HG02981 (cell line): ENCODE measurements at regions not wholly inside any gene's neighbourhood (a gene's known extent, or its start where the extent isn't known, plus 50 kb on each side); places are given as distances from the start of the nearest gene placed in this dataset.

Experiments
- ATAC-seq: cut with Tn5 transposase; IDR thresholded peaks from one replicate; pipeline ENCODE4 v1.9.1; 2021; ENCODE audit warnings: mild to moderate bottlenecking, moderate library complexity; ENCODE audit not compliant: unreplicated experiment

GRCh38 chrX:109841869-109842579 is 109.0 kb upstream of the ACSL4 start:
- ATAC-seq: no peak

GRCh38 chrX:109842611-109843010 is 109.6 kb upstream of the ACSL4 start:
- ATAC-seq: no peak

DNA sequence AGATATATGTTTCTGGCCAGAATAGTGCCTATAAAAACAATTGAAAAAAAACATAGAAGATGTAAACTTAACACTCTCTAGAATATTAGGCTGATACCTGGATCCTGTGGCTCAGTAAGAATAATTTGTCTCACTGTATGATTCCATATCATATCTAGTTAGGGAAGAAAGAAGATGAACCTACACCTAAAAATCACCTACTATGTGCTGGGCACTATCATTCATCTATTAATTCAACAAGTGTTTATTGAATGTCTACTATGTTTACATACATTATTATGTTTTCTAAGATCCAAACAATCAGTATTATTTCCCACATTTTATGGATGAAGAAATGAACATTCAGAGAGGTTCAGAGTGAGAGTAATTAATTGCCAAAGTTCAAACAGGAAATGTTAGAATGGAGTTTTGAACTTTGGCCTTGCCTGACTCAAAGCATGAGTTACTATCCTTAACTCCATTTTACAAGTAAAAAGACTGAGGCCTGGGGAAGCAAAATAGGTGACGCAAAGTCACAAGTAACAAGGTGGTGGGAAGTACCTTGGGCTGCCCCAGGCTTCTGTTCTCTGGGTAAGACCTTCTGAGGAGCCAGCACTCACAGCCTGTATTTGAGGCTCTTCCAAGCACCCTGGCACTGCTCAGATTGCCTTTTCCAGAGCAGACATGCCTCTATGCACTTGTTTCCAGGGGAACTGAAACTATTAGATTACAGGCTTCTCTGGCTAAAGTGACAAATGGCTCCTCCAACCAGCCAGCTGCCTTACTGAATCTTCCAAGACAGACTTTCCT is 111.1 kb upstream of the ACSL4 start:
- ATAC-seq: peak; percentile 38

DNA sequence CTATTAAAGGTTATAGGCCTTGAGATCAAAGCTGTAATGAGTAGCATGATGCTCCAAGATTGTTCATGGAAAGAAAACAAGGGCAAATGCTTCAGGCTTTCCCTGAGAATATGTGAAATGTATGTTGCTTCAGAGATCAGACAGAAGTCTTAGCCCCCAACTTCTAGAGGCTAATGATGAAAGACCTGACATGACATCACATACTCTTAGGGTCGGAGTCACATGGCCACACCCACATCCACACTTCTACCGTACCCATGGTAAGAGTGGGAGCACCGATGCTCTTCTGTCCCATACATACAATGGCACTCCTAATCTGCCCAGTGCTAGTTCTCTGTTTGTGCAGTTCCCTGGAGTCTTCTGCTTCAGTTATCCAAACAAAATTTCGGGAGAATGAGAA is 111.9 kb upstream of the ACSL4 start:
- no peak for ATAC-seq

- ATAC-seq: no peak
Measured at GRCh38 chrX:109845996-109846395, 112.9 kb upstream of the ACSL4 start.

DNA sequence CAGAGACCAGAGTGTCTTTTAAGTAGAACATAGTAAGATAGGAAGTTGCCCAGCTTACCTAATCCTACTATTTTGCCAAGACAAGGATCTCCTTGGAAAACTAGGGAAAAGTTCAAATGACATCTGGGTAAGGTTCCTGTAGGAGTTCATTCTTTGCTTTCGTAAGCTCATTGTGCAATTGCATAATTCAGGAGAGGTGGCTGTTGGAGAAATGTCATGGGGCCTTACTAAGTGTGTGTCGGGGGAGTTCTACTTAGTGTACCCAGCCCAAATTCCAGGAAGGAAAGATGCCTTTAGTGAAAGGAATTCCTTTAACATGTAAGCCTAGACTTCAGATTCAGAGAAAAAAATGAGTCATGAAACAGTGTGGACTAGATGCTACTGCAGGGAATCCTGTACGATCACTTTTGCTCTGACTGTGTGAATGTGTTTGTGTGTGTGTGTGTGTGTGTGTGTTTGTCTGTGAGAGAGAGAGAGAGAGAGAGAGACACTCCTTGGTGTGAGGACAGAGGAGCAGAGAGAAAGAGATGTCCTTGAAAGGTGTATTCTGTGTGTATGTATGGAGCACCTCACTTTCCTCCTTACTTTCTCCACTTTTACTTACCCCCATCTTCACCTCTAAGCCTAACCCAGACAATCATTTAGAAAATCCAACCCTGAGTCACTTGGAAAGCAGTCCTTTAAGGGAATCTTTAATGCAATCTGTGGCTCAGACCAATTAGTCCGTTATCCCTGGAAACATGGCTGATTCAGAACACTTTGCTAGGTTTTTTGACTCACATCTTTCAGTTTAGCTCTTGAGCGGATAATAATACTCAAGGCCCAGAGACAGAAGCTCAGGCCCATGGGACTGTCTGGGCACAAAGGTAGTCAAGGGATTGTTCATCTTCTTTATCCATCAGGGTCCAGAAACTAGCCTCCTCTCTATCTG is 114.5 kb upstream of the ACSL4 start:
- no peak for ATAC-seq

DNA sequence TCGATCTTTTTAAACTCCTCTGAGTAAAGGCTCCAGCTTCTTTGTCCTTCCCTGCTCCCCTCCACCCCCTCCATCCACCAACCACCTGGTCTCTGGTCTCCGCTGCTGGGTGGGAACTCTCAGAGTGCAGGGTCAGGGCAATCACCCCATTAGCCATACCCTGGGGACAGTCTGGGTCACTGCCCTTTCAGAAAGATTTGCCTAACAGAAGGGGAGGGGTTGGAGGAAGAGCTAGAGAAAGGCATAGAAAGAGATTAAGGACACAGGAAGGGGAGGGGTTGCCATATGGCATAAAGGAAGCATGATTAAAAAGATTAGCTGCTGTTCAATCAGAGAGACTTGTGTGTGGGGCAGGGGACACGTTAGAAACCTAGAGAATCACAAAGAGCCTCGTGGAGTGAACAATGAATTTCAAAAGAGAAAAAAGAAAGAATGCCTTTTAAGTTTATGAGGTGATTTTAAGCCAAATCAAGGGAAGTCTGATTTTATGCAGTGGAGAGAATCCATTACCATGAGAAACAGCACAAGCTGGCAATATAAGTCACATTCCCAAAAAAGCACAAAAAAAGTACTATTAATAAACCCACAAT is 115.5 kb upstream of the ACSL4 start:
- ATAC-seq: peak; percentile 79

DNA sequence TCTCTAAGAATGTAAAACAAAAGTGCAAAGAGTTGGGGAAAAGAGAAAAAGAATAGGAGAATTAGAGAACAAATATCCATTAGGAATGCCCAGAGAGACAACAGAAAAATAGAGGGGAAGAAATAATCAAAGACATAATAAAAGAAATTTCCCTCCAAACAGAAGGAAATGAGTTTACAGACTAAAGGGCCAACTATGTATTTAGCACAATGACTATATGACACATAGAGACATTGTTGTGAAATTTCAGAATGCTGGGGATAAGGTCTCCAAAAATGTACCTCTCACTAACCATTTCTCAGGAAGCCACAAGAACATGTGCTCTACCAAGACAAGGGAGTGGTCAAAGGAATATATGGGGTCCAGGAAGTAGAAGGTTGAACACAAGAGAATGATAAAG is 121.0 kb upstream of the ACSL4 start:
- no peak for ATAC-seq

DNA sequence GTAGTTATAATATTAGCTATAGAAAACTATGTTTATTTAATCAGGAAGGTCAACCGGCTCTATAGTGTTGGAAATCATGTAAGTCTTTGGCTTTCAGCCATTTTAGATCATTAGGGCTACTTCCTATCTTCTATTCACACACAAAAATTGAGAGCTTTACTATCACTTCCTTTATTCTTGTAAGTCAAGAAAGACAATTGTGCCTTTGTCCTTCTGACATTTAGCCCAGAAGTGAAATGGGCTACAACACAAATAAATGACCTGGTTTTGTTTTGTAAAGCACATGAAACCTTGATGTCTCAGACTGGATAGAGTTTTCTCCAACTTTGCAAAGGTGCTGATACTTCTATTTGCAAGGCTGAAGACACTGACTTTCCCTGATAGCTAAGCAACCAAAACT is 122.4 kb upstream of the ACSL4 start:
- ATAC-seq: no peak

DNA sequence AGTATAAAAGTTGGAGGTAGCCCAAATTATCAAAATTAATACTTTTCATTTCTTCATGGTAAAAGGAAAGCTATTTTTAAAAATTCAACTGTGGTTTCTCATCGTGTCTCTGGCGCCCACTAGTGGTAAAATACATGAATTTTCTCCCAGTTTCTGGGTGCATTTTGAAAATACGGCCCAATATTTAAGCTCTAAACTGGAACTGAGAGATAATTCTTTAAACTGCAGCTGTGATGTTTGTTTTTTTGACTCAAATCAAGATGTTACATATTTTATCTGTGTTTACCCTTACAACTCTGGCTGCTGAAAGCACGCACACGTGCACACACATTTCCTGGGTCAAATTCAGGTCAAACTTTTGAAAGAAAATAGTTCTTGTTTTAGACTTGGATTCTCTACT is 123.9 kb upstream of the ACSL4 start:
- no peak for ATAC-seq

GRCh38 chrX:109857584-109858228 is 124.6 kb upstream of the ACSL4 start:
- ATAC-seq: no peak

- no peak for ATAC-seq
Measured at GRCh38 chrX:109858602-109859341, 125.7 kb upstream of the ACSL4 start.

- no peak for ATAC-seq
Measured at GRCh38 chrX:109859651-109860050, 126.6 kb upstream of the ACSL4 start.

DNA sequence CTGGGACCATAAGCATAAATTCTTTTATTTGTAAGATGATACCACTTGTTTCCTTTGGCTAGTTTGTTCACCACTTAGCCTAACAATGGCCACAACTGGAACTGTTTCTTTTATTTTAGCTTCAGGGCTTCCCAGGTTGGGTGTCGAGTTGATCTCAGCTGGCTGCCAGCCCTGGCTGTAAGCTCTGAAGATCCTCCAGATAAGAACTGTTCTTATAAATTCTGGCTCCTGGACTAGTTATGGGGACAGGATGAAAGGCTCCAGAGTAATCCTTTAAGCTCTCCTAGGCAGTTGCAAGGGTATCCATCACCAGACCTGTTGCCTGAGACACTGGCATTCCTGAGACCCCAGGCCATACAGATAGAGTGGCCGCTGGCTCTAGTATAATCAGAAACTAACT is 129.4 kb upstream of the ACSL4 start:
- no peak for ATAC-seq

DNA sequence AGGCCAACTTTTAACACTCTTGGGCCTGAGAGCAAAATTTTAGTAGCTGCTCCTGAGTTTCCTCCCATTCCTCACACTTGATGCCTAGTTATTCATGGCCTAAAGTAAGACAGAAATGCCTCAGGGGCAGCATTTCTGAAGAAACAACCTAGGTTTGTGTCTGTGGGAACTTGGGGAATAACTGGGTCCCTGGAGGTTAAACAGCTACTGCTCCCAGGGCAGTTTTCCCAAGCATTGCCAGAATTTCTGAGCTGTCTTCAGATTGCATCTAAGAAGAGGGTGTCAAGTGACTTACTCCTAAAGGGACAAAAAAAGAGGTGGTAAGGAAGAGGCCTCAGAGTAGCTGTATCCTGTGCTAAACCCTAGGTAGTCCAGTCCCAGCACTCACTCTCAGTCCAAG is 130.8 kb upstream of the ACSL4 start:
- no peak for ATAC-seq

DNA sequence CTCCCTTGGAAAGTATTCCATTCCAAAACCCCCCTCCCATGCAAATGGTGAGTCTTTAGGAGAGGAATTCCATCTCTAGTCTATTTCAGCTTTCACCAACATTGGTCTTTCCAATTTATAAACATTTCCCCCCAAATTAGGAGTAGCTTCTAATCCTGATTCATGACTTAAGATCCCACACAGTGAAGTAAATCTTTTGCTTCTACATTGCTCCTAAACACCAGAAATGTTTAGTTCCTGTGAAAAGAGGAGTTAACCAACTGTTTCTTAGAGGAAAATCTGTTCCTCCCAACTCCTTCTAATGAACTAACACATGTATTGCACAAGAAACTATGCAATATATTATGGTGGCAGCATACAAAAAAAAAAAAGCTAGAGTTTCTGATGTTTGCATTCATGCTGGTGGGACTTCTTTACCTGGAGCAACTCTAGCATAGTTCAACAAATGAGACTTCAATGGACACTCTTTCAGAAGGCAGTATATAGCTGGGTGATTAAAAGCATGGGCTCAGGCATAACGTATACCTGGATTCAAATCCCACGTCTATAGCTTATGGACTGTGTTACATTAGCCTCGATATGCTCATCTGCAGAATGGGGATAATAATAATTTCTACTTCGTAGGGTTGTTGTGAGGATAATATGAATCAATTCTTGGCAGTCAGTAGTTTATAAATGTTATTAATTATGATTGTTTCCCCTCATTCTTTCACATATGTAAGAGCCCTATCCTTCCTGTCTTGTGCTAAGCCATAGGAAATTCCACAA is 131.6 kb upstream of the TMEM164 start:
- no peak for ATAC-seq

DNA sequence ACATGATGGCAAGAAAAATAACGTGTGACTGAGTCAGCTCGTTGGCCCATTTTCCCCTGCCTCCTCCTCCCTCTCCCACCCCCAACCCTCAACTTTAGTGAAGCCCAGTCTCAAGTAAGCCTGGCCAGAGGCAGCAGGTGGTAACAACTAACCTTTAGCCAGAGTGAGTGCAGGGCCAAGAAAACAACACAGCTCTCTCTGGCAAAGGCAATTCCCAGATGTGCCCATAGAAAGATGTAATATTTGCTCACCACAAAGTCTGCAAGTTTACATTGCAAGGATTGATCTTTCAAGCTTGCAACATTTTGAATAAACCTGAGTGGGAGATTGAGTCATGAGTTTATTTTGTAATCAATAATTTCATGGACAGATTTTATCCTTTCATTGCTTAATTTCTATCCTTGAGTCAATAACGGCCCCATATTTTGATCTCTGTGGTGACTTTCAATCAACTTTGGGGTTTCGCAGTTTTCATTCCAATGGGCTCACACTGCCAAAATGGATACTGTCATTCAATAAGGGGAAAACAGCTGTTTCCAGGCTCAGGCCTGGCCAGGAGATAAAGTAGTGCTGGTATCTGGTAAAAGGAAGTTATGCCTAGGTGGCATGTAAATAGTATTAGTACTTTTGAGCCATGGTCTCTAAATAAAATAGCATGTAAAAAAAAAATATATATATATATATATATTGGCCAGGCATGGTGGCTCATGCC is 130.7 kb upstream of the TMEM164 start:
- no peak for ATAC-seq

DNA sequence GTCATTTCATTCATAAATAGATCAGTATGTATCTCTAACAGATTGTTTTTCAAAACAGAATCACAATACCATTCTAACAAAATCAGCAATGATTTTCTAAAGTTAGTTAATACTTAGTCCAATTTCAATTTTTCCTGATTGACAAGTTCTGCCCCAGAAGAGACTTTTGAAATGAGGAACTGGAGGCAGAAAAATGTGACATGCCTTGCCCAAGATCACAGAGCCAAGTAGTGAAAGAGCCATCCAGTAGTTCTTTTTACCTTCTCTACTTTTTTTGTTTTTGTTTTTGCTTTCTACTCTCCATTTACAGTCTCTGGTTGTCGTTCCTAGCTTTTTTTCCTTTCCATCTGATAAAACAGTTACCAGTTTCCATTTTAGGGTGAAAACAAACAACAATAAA is 129.3 kb upstream of the TMEM164 start:
- ATAC-seq: no peak

DNA sequence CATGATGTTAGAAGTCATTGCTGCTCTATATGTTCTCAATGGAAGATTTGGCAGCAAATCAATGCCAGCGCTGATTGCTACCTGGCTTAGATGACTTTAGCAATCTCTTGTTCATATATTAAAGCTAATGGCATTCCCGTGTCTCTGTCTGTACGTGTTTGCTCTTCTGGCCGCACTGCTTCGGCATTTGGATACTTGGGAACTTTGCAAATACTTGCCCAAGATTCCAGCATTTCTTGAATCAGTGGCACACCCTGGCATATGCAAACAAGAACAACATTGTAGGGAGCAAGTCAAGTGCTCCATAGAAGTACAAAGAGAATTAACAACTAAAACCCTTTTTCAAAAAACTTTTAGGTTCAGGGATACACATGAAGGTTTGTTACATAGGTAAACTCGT is 128.9 kb upstream of the TMEM164 start:
- no peak for ATAC-seq
